ENCODE measurements at regions not wholly inside any gene's neighbourhood (a gene's known extent, or its start where the extent isn't known, plus 50 kb on each side); places are given as distances from the start of the nearest gene placed in this dataset.
A peak's percentile ranks its signal among the peaks of the same experiment; 100 is the strongest.
"Not testable (repeated sequence)": the region's sequence is repeated elsewhere in the genome, so short reads cannot be mapped to it uniquely, and the experiment has no call there.

DNA sequence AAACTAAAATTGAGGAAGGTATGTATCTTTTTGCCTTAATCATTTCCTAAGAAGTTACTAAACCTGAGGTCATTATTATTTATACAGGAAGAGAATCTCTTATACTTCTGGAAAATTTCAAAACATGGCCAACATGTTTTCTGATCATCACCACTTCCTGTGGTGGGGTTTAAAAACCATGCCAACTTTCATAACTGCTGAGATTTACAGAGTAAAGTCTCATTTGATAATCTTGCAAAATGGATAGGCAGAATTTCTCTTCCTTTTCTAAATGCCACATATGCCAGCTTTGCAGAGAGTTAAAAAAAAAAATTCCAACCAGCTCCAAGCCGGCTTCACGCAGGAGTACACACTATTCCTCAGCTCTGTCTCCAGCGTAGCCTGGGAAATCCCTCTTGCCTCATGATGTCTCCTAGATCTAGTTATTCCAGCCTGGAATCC is 124.3 kb upstream of the SPRED1 start:
- peak; percentile 60 for DNase-seq (ENCODE audit: low read depth)

- DNase-seq (ENCODE audit: low read depth): no peak
Observed at GRCh38 chr15:38128921-38129320, 123.7 kb upstream of the SPRED1 start.

GRCh38 chr15:38129531-38130204 is 123.0 kb upstream of the SPRED1 start:
- peak; percentile 97 for DNase-seq (ENCODE audit: low read depth)

- DNase-seq (ENCODE audit: low read depth): no peak
Observed at GRCh38 chr15:38130205-38130567, 122.5 kb upstream of the SPRED1 start.

- peak; percentile 96 for DNase-seq (ENCODE audit: low read depth)
Observed at GRCh38 chr15:38130740-38131498, 121.7 kb upstream of the SPRED1 start.

GRCh38 chr15:38134252-38134651 is 118.4 kb upstream of the SPRED1 start:
- no peak for DNase-seq (ENCODE audit: low read depth)

DNA sequence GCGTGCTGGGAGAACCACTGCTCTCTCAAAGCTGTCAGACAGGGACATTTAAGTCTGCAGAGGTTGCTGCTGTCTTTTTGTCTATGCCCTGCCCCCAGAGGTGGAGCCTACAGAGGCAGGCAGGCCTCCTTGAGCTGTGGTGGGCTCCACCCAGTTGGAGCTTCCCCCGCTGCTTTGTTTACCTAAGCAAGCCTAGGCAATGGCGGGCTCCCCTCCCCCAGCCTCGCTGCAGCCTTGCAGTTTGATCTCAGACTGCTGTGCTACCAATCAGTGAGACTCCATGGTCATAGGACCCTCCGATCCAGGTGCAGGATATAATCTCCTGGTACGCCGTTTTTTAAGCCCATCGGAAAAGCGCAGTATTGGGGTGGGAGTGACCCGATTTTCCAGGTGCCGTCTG is 110.4 kb upstream of the SPRED1 start:
- not testable (repeated sequence) for DNase-seq (ENCODE audit: low read depth)

- peak; percentile 57 for DNase-seq (ENCODE audit: low read depth)
Observed at GRCh38 chr15:38144921-38145320, 107.7 kb upstream of the SPRED1 start.

DNA sequence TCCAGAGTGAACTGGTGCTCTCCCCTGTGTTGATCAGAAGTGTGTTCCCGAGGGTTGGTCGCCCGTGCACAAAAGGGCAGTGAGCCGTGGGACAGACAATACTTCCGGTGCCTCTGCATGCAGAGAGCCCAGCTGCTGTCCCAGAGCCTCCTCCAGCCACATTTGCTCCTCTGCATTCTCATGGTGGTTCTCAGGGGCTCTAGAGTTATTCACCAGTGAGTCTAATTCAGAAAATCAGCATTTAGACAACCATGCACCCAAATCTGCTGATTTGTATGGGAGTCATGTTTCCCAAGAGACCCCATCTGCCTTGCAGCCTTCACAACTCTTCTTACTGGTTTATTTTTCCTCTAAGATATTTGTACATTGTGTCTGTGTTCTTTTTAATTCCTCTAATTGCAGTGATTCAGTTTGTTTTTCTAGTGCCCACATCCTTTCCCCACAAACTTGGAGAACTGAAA is 107.0 kb upstream of the SPRED1 start:
- DNase-seq (ENCODE audit: low read depth): no peak

DNA sequence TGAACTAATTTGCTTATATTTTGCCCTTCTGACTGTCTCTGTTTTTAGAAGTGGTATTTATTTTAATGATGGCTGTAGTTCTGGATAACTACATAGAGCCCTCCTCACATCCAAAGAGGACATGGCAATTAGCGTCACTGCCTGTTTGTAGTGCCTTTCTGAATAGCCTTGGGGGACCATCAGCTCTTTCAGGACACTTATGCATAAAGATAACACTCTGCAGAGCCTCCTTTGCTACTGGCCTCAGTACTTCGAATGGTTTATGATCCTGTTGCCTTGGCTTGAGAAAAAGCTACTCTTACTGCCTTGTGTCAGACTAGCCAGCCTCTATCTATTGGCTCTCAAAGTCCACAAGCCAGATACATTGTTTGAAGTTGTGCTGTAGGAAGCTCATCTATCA is 105.4 kb upstream of the SPRED1 start:
- DNase-seq (ENCODE audit: low read depth): no peak

DNA sequence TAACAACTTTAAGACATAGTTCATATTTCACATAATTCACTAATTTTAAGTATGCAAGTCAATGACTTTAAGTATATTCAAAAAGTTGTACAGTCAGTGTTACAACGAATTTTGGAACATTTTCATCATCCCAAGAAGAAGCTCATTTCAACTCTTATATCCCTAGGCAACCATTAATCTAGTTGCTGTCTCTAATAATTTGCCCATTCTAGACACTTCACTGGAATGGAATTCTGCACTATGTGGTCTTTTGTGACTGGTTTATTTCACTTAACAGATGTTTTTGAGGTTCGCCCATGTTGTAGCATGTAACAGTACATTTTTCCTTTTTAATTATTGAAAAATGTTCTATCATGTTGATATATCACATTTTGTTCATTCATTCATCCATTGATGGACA is 104.2 kb upstream of the SPRED1 start:
- DNase-seq (ENCODE audit: low read depth): no peak

- no peak for DNase-seq (ENCODE audit: low read depth)
Observed at GRCh38 chr15:38149315-38149714, 103.3 kb upstream of the SPRED1 start.

- no peak for DNase-seq (ENCODE audit: low read depth)
Observed at GRCh38 chr15:38150148-38150547, 102.5 kb upstream of the SPRED1 start.

DNA sequence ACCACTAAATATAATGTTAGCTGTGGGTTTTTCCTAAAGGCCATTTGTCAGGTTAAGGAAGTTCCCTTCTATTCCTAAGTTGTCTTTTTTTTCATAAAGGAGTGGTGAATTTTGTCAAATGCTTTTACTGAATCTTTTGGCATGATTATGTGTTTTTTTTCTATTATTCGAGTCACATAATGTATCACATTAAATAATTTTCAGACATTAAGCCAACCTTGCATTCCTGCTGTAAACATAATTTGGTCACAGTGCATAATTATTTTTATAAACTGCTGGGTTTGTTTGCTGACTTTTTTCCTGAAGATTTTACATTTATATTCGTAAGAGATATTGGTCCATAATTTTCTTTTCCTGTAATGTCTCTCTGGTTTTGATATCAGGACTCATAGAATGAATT is 101.8 kb upstream of the SPRED1 start:
- no peak for DNase-seq (ENCODE audit: low read depth)

DNA sequence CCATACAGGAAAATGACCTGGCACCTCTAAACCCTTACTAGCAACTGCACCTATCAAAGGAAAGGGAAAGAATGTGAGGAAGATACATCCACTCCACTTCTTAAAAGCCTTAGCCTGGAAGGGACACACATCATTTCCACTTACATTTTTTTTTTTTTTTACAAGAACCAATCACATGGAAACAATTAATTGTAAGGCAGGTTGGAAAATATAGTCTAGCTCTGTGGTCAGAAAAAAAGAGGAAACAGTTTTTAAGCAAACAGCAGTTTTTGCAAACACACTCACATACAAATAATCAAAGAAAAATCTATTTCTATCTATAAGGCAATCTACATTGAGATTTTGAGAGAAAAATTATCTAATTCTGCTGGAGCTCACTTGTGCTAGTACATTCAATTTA is 98.9 kb upstream of the SPRED1 start:
- no peak for DNase-seq (ENCODE audit: low read depth)

DNA sequence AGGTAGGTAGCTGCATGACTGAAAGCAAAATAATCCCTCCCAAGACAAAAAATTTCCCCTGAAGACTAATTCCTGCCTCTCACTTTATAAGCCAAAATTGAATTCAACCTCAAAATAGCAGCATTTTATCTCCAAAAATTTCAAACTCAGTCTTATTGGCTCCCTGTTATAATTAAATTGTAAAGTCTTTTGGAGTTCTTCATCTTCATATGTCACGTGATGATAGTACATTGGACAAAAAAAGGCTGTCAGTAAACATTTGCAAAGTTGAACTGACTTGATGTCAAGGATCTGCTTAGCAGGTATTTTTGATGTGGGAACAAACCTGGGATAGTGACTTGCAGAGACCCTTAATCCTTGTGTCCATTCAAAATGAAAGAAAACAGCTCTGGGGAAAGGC is 98.4 kb upstream of the SPRED1 start:
- no peak for DNase-seq (ENCODE audit: low read depth)

DNA sequence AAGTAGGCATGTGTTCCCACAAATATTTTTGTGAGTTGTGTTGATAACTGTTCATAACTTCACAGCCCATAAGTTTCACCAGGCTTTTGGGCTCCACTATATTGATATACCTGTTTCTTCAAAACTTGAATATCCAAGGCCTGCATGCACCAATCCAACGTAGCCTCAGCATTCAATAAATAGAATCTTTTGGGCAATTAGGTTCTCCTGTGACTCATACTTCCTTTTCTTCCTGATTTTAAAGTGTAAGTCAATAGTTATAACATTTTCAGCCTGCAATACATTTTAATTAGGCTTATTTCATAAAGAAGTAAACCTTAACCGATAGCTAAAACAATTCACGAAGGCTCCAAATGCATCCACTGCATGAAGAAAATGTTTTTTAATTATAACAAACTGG is 97.8 kb upstream of the SPRED1 start:
- no peak for DNase-seq (ENCODE audit: low read depth)

DNA sequence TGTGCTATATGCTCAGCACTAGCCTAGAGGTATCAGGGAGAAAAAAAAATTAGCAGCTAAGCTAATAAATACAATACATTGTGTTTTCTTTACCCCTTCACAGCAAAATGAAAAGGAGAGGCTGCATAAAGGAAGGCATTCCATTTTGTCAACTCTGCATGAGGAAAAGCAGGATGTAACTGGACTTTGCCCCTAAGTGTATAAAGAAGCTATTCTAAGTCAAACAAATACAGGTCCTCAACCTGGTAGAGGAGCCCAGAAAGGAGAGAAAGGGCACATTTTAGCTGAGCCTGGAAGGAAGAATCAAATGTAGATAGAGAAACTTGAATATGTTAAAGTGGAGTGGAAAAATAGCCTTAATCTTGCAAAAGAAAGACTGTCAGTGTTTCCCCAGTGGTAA is 89.0 kb upstream of the SPRED1 start:
- DNase-seq (ENCODE audit: low read depth): no peak

GRCh38 chr15:38164061-38164460 is 88.6 kb upstream of the SPRED1 start:
- no peak for DNase-seq (ENCODE audit: low read depth)

DNA sequence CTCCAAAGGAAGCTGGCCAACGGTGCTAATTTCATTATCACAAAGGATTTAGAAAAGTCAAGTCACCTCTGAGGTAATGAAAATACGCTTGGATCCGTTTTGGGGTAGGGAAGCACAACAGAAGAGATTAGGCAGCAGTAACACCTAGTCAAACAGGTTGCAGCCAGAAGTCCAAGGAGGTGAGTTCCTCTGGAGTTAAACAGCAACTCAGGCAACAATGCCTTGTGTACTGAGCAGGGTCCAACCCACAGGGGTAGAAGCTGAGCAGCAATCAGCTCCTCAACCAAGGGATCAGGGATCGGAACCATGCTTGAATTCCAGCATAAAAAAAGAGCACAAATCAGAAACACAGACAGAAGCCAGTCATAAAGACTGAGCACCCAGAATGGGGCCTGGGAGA is 88.1 kb upstream of the SPRED1 start:
- DNase-seq (ENCODE audit: low read depth): no peak

DNA sequence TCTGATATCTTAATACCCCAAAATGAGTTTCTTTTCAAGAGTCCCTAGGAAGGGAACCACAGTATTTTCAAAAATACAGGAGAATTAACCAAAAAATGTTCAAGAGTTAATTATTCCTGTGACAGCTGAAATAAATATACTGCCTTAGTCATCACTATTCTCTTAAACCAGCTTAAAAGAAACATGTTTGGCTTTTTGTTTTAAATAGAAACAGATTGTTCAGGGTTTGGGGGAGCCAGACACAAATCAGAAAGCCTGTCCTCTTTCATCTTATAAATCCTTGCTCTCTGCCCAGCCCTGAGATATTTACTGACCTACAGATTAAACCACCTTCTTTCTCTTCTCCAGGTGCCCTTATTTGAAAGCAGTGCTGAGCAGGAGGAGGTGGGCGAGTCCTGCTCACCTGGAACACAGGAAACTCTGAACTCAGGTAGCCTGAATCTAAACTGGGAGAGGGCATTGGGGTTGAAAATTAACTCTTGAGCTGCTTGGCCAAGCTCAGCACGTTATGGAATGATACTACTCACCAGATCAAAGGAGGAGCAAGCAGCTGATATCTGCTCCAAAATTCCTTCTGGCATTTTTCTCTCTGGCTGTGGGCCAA is 84.1 kb upstream of the SPRED1 start:
- no peak for DNase-seq (ENCODE audit: low read depth)

- no peak for DNase-seq (ENCODE audit: low read depth)
Observed at GRCh38 chr15:38171973-38172372, 80.7 kb upstream of the SPRED1 start.

- DNase-seq (ENCODE audit: low read depth): no peak
Observed at GRCh38 chr15:38174691-38175090, 77.9 kb upstream of the SPRED1 start.

Measured in ELR (cell line).